GM18870 (cell line): ENCODE measurements at regions not wholly inside any gene's neighbourhood (a gene's known extent, or its start where the extent isn't known, plus 50 kb on each side); places are given as distances from the start of the nearest gene placed in this dataset.
"Not testable (repeated sequence)": the region's sequence is repeated elsewhere in the genome, so short reads cannot be mapped to it uniquely, and the experiment has no call there.

ENCODE experiments used
- ATAC-seq: cut with Tn5 transposase; IDR thresholded peaks from one replicate; pipeline ENCODE4 v1.9.1; 2021; ENCODE audit warnings: moderate library complexity; ENCODE audit not compliant: unreplicated experiment

DNA sequence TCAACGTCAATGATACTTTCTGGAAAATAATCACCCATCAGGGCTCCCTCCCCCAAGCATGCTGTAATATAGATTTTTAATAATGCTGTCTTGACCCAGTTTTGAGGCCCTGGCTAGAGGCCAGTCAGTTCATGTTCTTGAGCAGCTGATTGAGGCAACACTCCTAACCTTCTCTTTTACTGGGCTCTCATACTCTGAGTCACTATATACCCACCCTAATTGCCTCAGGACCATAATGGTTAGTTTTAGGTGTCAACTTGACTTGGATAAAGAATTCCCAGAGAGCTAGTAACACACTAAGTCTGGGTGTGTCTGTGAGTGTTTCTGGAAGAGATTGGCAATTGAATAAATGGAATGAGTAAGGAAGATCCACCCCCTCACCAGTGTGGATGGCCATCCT, 527.0 kb upstream of the ATP2B1 start:
- no peak for ATAC-seq

DNA sequence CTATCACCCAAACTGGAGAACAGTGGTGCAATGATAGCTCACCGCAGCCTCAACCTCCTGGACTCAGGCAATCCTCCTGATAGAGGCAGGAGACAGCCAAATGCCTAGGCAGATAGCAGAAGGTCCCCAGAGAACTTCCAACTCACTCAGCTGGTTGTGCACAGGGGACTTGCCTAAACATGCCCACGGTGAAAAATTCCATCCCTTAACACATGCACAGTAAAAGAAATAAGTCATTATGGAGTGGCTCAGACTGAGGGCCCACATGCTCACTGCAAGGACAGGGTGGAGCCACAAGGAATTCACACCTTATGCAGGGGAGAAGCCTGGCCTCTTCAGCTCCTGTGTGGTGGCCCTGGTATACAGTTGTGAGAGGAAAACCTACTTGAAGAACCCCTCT, 525.8 kb upstream of the ATP2B1 start:
- ATAC-seq = no peak

- ATAC-seq = no peak
These were observed 524.8 kb upstream of the ATP2B1 start for GRCh38 chr12:90233168-90234100.

DNA sequence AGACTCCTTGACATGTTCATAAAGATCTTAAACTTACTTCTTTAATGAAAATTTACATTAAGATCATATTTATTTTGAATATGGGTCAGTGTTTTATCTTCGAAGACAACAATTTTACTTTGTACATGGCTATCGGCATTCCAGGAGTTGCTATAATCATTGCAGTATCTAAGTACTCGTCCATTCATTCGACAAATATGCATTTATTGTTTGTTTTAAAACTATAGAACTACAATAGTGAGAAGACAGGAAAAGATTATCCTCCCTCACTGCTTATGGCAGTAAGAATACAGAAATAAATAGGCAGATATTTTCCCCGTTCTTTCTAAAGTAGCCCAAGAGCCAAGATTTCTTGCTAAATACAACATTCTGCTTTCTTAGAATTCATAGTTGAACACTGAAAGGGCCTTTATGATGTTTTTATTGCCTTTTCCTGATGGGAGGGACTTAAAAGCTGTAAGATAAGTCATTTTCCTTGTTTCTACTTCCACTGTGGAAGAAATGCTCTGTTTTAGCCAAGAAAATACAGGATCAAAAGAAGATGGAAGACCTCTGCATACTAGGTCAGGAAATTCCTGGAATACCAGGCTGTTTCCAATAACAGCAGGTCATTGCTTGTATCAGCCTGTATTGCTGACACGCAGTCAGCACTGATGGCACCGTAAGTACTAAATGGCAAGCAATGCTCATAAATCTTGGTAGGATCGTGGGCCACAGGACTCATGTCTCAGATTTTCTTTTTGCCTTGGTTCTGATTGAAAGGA, 521.0 kb upstream of the ATP2B1 start:
- no peak for ATAC-seq

- ATAC-seq = no peak
These were observed 517.6 kb upstream of the ATP2B1 start for GRCh38 chr12:90226211-90226610.

DNA sequence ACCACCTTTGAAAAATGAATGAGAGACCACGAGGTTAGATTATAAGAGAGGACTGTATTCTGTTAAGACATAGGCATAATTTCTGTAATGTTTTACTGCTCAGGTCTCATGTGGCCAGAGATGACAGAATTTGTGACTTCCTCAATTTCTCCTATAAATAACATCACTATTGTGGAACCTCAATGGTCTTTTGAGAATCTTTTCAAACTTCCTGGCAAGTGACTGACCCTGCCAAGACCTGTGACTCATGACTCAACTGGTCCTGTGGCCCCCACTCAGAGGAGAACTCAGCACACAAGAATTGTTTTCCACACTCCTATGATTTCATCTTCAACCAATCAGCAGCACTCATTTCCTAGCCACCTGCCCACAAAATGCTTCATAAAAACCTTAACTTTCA, 508.2 kb upstream of the ATP2B1 start:
- peak; percentile 63 for ATAC-seq

DNA sequence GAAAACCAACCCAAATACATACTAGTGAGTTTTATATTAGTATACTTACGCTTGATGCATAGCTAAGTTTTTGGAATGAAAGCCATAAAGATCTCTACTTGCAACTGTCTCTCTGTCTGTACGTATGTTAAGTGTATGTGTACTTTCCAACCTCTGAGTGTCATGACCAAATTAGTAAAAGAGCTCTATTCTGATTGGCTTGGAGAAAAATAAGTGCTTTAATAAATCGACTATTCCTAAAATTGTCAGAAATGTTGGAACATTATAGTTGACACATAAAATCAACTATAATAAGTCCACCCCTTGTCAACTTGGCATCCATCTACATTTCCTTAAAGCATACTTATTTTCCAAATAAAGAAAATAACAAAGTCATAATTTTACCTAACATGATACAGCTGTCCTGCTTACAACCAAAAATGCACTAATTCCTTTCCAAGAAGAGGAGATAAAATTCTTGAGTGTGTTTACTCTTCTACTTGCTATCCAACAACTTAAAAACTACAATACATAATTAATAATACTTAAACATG, 507.4 kb upstream of the ATP2B1 start:
- no peak for ATAC-seq

DNA sequence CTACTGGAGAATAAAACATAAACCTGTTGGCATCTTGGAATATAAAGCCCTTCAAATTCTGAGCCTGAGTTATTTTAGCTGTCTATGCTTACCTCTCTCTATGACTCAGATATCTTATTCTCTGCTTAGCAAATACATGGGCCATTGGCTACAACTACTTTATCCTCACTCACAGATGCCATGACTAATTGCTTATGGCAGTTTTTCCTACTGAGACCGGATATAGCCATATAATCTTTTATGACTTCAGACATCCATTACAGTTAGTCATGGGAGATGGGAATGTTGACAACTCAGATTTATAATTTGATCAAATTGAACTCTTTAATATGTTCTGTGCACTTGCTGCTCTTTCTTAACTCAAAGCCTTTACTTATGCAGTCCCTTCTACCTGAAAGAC, 502.4 kb upstream of the ATP2B1 start:
- ATAC-seq = no peak

DNA sequence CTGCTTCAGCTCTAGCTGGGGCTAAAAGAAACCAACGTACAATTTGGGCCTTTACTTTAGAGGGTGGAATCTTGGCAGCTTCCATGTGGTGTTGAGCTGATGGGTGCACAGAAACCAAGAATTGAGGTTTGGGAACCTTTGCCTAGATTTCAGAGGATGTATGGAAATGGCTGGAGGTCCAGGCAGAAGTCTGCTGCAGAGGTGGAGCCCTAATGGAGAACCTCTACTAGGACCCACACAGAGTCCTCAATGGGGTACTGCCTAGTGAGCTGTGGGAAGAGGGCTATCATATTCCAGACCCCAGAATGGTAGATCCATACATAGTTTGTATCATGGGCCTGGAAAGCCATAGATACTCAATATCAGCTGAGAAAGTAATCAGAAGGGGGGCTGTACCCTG, 500.4 kb upstream of the ATP2B1 start:
- ATAC-seq = no peak

GRCh38 chr12:90208379-90208778, 499.7 kb upstream of the ATP2B1 start:
- not testable (repeated sequence) for ATAC-seq

GRCh38 chr12:90207799-90208198, 499.2 kb upstream of the ATP2B1 start:
- ATAC-seq = no peak

- no peak for ATAC-seq
These were observed 496.5 kb upstream of the ATP2B1 start for GRCh38 chr12:90205165-90205564.

DNA sequence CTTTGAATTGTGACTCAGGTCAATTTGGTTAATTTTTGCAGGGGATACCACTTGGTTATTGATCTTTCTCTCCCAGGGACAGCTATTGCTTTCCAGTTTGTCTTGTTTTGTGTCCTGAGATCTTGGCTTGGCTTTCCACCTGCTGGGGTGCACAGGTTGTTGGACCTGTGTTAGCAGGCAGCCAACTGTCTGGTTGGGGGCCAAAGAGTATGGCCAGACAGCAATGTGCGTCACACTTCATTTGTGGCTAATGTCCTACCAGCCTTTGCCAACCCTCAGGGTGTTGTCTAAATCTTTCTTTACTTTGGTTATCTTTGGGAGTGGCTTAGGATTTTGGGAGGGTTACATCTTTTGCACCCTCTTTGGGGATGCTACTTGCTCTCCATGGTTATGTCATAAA, 494.9 kb upstream of the ATP2B1 start:
- ATAC-seq = no peak

DNA sequence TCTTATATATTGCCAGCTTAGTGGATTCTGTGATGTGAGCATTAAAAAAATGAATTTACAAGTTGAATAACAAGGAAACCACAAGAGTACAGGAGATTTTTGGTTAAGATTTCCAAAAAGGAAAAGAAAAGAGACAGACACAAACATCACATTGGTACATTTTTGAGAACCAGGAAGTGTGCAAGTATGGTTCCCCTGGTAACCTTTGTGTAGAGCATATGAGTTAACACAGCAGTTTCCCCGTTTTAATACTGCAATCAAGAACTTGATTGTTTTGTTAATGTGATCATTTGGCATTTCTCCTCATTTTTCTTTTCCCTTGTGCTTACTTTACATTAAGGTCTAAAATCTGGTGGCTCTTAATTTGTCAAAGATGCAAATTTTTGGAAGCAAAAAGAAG, 490.4 kb upstream of the ATP2B1 start:
- ATAC-seq = no peak

DNA sequence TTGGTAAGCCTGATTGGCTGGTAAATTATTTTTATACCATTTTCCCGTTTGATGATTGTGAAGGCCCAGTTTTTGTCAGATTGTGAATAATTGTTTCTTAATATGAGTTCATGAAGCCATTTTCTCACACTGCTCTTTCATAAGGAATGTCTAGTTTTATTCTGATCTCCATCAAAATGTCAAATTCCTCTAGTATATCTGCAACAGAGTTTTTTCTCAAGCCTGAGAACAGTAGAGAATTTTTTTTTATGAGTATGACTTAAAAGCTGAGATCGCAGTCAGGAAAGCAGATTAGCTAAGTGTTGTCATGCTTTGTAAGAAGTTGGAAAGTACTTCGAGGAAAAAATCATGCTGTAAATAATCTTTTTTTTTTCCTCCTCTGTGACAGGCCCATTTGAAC, 484.9 kb upstream of the ATP2B1 start:
- ATAC-seq = no peak

GRCh38 chr12:90188857-90189256, 480.2 kb upstream of the ATP2B1 start:
- no peak for ATAC-seq

GRCh38 chr12:90183201-90183600, 474.6 kb upstream of the ATP2B1 start:
- ATAC-seq = no peak

GRCh38 chr12:90181216-90181615, 472.6 kb upstream of the ATP2B1 start:
- no peak for ATAC-seq

DNA sequence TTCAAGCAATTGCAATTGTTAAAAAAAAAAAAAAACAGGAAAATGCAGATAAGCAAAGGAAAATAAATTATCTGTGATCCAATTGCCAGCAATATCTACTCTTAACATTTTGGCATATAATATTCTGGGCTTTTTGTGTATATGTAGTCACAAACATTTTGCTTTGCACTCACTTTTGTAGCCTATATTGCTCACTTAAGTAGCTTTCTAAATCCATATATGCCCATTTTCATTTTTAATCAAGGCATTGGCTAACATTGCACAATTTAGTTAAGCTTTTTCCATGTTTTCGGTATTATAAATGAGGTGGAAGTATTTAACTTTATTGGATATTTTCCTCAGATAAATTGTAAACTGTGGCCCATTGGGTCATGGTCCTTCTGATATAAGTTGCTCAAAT, 466.3 kb upstream of the ATP2B1 start:
- ATAC-seq = no peak

- ATAC-seq = peak; percentile 92
These were observed 465.5 kb upstream of the ATP2B1 start for GRCh38 chr12:90174198-90174510.

- no peak for ATAC-seq
These were observed 465.0 kb upstream of the ATP2B1 start for GRCh38 chr12:90173499-90174197.
